Heart left ventricle (tissue), 16 donors: ENCODE measurements at regions not wholly inside any gene's neighbourhood (a gene's known extent, or its start where the extent isn't known, plus 50 kb on each side); places are given as distances from the start of the nearest gene placed in this dataset.

Experiments
- ATAC-seq, 4 donors: fragments of 200-7000 bp; cut with Tn5 transposase; one replicate each; pipeline ENCODE4 v1.9.1; 2020 to 2022; ENCODE audit warnings: moderate library complexity in 4 of 4, mild to moderate bottlenecking in 3 of 4, moderate number of reproducible peaks in 1 of 4
- DNase-seq, 5 donors: peaks; one replicate each; pipeline ENCODE4 v3.0.0-alpha.2; 2020
- H3K27ac ChIP-seq, 12 donors: fragments of 200-600 bp; sonication (generic) in 4 of 12; one replicate each; pipeline versions ENCODE4 v1.5.0 to v1.8.0; 2016 to 2022; ENCODE audit warnings: mild to moderate bottlenecking in 2 of 12
- H3K27me3 ChIP-seq, 9 donors: fragments of 200-600 bp; sonication (generic) in 2 of 9; one replicate each; pipeline versions ENCODE4 v1.5.1 to v1.8.0; 2016 to 2022; ENCODE audit warnings: mild to moderate bottlenecking in 3 of 9
- H3K36me3 ChIP-seq, 9 donors: fragments of 200-600 bp; sonication (generic) in 2 of 9; one replicate each; pipeline versions ENCODE4 v1.5.0 to v1.8.0; 2018 to 2022; ENCODE audit warnings: mild to moderate bottlenecking in 2 of 9
- H3K4me1 ChIP-seq, 12 donors: fragments of 200-600 bp; sonication (generic) in 4 of 12; one replicate each; pipeline versions ENCODE4 v1.5.0 to v1.8.0; 2016 to 2022; ENCODE audit warnings: mild to moderate bottlenecking in 3 of 12
- H3K4me3 ChIP-seq, 12 donors: fragments of 200-600 bp; sonication (generic) in 4 of 12; one replicate each; pipeline versions ENCODE4 v1.5.0 to v1.8.0; 2017 to 2022; ENCODE audit warnings: mild to moderate bottlenecking in 9 of 12, moderate library complexity in 4 of 12
- H3K9me3 ChIP-seq, 12 donors: fragments of 200-600 bp; sonication (generic) in 4 of 12; one replicate each; pipeline versions ENCODE4 v1.5.0 to v1.8.0; 2016 to 2022; ENCODE audit warnings: mild to moderate bottlenecking in 1 of 12
- POLR2A ChIP-seq, 2 donors: fragments of 450-650 bp; IDR thresholded peaks; one replicate each; pipeline ENCODE4 v1.6.1; 2017; ENCODE audit warnings: antibody characterized with exemption in 2 of 2, mild to moderate bottlenecking in 2 of 2, moderate library complexity in 2 of 2
- WGBS, 4 donors: extraction: QIAGEN DNeasy Blood & Tissue Kit in 2 of 4; methylation state at CpG; one replicate each; pipeline versions ENCODE4 v1.1.5 to v1.1.7; 2013 to 2018; 5-methylcytosine and 5-hydroxymethylcytosine counted together
- intact Hi-C, 10 donors: fragments of 100-400 bp; cut with DNase I; formaldehyde crosslinking; loops; one replicate each; pipeline versions ENCODE4 v1.11.1 to v1.14.2; 2022
- TF ChIP-seq, protein P1 (sequence below), 12 donors: fragments of 200-600 bp; sonication (generic) in 4 of 12; IDR thresholded peaks; one replicate each; pipeline versions ENCODE4 v1.5.0 to v1.8.0; 2018 to 2022; ENCODE audit warnings: antibody characterized with exemption in 12 of 12, mild to moderate bottlenecking in 5 of 12
- donor health status: ischemic (EF 13 %, LVEDD 7.1; RV severe dilation, severe dysfunction).
- donor health status: healthy with polysubstance abuse.
- donor health status: DM: no; HTN: yes; CAD: no.
- donor health status: DM: no; HTN: no; CAD: no.
- donor health status: ischemic (EF 25% LVEDD 6.9; RV normal size, moderate dysfunction).
- donor health status: ischemic (EF 25% LVEDD 5.7; RV mildly dilated, moderate dysfunction).
- donor health status: healthy.
- donor health status: DM: yes; HTN: yes; CAD: no.
- donor health status: ischemic (EF 35%, LVEDD 5.7; RV mildly dilated, moderate dysfunction).
- donor health status: nonischemic (EF 11% LVEDD 7.7; RV severe dilation, severe dysfunction).
- donor health status: DM: yes; HTN: yes; CAD: no.
- donor health status: PGD.
- donor health status: ischemic (EF 29% LVEDD 5.4; RV normal size, mild dysfunction).
- donor health status: nonischemic (EF 23%, LVEDD 6.1; RV moderate dilation, normal function).

DNA sequence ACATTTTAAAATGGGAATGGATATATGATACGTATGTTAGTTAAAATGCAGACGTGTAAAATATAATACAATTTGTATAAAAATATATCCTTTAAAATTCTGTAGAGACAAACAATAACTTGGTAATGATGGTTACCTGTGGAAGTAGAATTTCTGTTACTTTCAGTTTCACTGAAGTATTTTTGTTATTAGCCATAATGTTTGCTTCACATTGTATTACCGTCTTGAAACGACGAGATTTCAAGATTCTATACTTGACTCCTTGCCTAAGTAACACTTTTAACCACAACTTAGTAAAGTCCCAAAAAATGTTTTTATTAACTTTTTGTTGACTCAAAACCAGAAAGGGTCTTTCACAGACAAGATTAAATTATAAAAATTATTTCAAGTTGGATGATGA lies 488.3 kb upstream of the VRK2 start:
- Histone ChIP-seq H3K27ac (no peak overlapping the region), H3K36me3 (no peaks in the 10 kb centered on the region), H3K27me3 (no peaks in the 10 kb centered on the region), H3K4me1 (no peaks in the 10 kb centered on the region), H3K4me3 (no peak overlapping the region), H3K9me3 (peaks cover 0 to 8% (median 0%) of the 10 kb centered on the region in 12 donors)
- WGBS, 4 donors = 82 to 89% (median 86%) methylated on average over 5 of the region's 5 CpGs
- TF ChIP-seq, protein P1, sequence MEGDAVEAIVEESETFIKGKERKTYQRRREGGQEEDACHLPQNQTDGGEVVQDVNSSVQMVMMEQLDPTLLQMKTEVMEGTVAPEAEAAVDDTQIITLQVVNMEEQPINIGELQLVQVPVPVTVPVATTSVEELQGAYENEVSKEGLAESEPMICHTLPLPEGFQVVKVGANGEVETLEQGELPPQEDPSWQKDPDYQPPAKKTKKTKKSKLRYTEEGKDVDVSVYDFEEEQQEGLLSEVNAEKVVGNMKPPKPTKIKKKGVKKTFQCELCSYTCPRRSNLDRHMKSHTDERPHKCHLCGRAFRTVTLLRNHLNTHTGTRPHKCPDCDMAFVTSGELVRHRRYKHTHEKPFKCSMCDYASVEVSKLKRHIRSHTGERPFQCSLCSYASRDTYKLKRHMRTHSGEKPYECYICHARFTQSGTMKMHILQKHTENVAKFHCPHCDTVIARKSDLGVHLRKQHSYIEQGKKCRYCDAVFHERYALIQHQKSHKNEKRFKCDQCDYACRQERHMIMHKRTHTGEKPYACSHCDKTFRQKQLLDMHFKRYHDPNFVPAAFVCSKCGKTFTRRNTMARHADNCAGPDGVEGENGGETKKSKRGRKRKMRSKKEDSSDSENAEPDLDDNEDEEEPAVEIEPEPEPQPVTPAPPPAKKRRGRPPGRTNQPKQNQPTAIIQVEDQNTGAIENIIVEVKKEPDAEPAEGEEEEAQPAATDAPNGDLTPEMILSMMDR (IDR thresholded peaks at IDR 0.05) = no peak
- no peak for TF ChIP-seq POLR2A (IDR thresholded peaks at IDR 0.05)
- DNase-seq (no peak), ATAC-seq (no peak)
- intact Hi-C loops = no loop called here

DNA sequence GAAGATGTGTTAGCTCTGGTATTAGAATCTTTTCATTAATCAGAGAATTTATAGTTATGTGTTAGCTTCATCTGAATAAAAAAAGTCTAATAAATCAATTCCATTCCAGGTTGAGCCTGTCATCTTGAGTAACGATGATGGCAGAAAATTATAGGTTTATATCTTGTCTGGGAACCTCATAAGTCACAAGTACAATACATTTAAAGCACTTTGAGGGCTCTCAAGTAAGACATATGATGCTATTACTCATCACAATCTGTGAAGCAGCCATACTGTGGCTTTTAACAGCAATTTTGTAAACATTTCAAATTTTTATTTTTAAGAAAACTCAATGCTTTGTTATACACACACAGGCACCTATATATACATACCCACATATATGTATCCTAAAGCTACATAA lies 484.1 kb upstream of the VRK2 start:
- no peaks in the 10 kb centered on the region for H3K4me1 ChIP-seq
- intact Hi-C loops = no loop called here
- TF ChIP-seq POLR2A (IDR thresholded peaks at IDR 0.05) = no peak
- TF ChIP-seq, protein P1 (IDR thresholded peaks at IDR 0.05) = no peak
- peaks cover 0 to 8% (median 0%) of the 10 kb centered on the region in 12 donors for H3K9me3 ChIP-seq
- H3K27me3 ChIP-seq = no peaks in the 10 kb centered on the region
- no peak for ATAC-seq
- H3K36me3 ChIP-seq = no peaks in the 10 kb centered on the region
- 68 to 90% (median 74%) methylated on average over 1 of the region's 1 CpG for WGBS, 4 donors
- no peak overlapping the region for H3K27ac ChIP-seq
- no peak for DNase-seq
- H3K4me3 ChIP-seq = no peak overlapping the region

DNA sequence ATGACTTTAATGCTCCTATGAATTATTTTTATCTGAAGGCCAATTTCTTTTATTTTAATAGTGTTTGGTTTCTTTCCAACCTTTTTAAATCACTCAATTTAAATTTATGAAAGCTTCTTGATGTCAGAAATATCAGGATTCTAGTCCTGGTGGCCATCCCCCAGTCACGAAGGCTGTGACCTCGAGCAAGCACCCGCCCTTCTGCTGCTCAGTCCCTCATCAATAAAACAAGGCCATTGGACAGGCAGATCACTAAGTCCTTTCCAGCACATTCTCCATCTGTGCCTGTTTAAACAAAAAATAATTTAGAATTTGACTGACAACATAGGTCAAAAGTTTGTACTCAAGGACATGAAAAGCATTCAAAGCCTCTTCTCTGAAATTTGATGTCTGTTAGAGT lies 483.6 kb upstream of the VRK2 start:
- no peaks in the 10 kb centered on the region for H3K36me3 ChIP-seq
- H3K4me3 ChIP-seq = no peak overlapping the region
- DNase-seq (no peak), ATAC-seq (no peak)
- no peak overlapping the region for H3K27ac ChIP-seq
- no peaks in the 10 kb centered on the region for H3K27me3 ChIP-seq
- intact Hi-C loops = no loop called here
- peaks cover 0 to 4% (median 0%) of the 10 kb centered on the region in 12 donors for H3K9me3 ChIP-seq
- H3K4me1 ChIP-seq = no peaks in the 10 kb centered on the region
- WGBS, 4 donors = 79 to 86% (median 83%) methylated on average over 3 of the region's 3 CpGs
- TF ChIP-seq POLR2A (IDR thresholded peaks at IDR 0.05) = no peak

DNA sequence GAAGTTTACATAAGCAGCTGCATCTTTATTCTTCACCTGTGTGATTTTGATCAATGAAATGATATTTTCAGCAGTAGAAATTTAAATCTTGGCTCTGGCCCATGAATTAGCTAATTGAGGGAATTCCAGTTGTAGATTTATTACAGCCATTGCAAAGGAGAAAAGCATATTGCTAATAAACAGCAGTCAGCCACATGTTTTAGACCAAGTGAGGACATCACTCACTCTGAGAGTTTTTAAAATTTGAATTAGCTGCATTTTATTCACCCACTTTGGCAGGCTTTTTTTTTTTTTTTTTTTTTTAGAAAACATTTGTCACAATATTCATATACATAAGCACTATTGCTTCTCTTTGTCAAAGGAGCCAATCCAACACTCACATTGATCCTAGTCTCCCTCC lies 479.4 kb upstream of the VRK2 start:
- intact Hi-C loops = no loop called here

DNA sequence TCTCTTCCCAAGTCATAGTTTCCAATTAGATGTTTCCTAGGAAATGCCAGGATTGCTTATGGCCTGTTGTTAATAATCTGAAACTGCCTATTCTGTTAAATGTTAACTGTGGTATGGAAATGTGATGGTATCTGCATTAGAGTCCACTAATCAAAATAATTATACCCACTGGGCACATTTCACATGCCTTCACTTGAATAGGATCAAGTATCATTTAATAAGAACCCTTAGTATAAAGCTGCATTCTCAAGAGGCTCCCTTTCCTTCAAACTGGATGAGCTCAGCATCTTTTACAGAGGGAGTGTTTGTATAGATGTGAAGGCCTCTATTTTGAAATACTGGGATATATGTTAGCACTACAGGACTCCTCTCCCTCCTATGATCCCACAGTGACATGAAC lies 477.2 kb upstream of the VRK2 start:
- Histone ChIP-seq H3K4me3 (no peak overlapping the region), H3K27me3 (no peaks in the 10 kb centered on the region), H3K27ac (no peak overlapping the region), H3K9me3 (no peaks in the 10 kb centered on the region), H3K36me3 (no peaks in the 10 kb centered on the region), H3K4me1 (no peaks in the 10 kb centered on the region)
- no peak for TF ChIP-seq POLR2A (IDR thresholded peaks at IDR 0.05)
- TF ChIP-seq, protein P1 (IDR thresholded peaks at IDR 0.05) = no peak
- no peak for DNase-seq
- intact Hi-C loops = no loop called here
- no peak for ATAC-seq

More for the DNA sequence above, 479.4 kb upstream of the VRK2 start:
- no peaks in the 10 kb centered on the region for H3K4me1 ChIP-seq
- H3K36me3 ChIP-seq = no peaks in the 10 kb centered on the region
- no peak for TF ChIP-seq POLR2A (IDR thresholded peaks at IDR 0.05)
- TF ChIP-seq, protein P1 (IDR thresholded peaks at IDR 0.05) = no peak
- H3K27me3 ChIP-seq = no peaks in the 10 kb centered on the region
- no peak overlapping the region for H3K4me3 ChIP-seq
- H3K27ac ChIP-seq = no peak overlapping the region
- DNase-seq = no peak
- ATAC-seq = no peak
- no peaks in the 10 kb centered on the region for H3K9me3 ChIP-seq
